ENCODE measurements at regions not wholly inside any gene's neighbourhood (a gene's known extent, or its start where the extent isn't known, plus 50 kb on each side); places are given as distances from the start of the nearest gene placed in this dataset.

DNA sequence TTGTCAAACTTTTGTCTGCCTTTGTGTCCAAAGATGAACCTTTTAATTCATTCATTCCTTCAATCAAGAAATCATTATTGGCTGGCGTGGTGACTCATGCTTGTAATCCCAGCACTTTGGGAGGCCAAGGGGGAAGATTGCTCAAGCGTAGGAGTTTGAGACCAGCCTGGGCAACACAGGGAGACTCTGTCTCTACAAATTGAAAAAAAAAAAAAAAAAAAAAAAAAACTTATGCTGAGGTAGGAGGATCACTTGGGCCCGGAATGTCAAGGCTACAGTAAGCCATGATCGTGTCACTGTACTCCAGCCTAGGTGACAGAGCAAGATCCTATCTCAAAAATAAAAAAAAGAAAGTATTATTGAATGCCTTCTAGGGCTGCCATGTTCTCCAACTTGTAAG lies 51.3 kb upstream of the CXADR start:
- intact Hi-C loops (cut with micrococcal nuclease): loop anchor here (2.0 kb wide), 1 partner anchor 37 kb away; no protein-coding TSS in a partner anchor
- ATAC-seq (peak; percentile 9), DNase-seq (no peak)

GRCh38 chr21:17462276-17462981 lies 50.4 kb upstream of the CXADR start:
- intact Hi-C loops (cut with micrococcal nuclease): no loop called here

More at GRCh38 chr21:17462276-17462981, 50.4 kb upstream of the CXADR start:
- DNase-seq (no peak), ATAC-seq (no peak)

Small RNAs in the stretch of these regions (microRNA-seq; reads per million reads assigned to microRNA genes)
- gene MIR125B2 (ENCODE audit: borderline number of aligned reads): 481 reads per million, percentile 65 among the genes with 10 or more reads in this experiment
- gene MIR99A (ENCODE audit: borderline number of aligned reads): 163,135 reads per million, percentile 99 among the genes with 10 or more reads in this experiment
- 3,574 reads per million, percentile 87 among the genes with 10 or more reads in this experiment for gene MIRLET7C (ENCODE audit: borderline number of aligned reads)

All from left ventricle myocardium superior (tissue), 1 donor.